ENCODE measurements at regions not wholly inside any gene's neighbourhood (a gene's known extent, or its start where the extent isn't known, plus 50 kb on each side); places are given as distances from the start of the nearest gene placed in this dataset.
"Not testable (repeated sequence)": the region's sequence is repeated elsewhere in the genome, so short reads cannot be mapped to it uniquely, and the experiment has no call there.

DNA sequence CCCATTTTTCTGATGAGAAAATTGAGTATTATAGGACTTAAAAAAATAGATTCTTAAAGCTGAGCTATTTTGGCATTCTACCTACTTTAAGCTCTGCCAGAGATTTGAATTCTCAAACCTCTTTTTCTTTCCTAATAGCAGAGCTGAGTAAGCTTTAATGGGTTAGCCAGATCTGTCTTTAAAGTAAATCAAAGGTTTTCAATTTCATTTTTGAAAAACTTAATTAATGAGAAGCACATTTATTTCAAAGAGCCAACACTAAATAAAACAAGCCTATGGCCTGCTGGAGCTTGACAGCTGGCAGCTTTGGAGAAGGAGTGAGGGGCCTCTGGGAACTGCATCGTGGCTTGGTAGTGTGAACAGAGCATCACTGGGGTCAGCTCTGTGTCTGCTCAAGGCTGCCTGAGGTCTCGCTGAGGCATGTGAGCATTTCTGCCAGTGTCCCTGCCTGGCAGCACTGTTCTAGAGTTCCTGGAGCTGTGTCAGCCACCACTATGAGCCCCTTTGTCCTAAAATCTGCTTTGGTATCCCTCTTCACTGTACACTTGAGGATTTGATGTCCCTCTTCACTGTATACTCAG lies 50.4 kb upstream of the PRSS23 start:
- no peak for DNase-seq (ENCODE audit: low spot score)

DNA sequence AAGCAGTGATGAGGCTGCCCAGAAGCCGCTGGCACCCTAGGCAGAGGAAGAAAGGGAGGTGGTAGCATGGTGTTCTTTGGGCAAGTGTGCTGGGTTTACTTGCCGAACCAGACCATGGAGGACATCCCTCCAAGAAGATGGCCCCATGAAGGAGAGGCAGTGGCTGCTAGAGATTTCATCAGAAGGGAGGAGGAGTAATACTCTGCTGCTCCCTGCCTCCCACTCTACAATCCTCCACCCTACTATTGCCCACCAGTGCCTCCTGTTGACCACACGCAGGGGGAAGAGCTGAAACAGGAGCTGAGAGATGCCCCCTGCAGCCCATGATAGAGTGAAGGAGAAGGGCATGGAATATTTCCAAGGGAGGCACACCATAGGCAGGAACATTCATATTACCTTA lies 51.0 kb upstream of the PRSS23 start:
- DNase-seq (ENCODE audit: low spot score) = no peak

DNA sequence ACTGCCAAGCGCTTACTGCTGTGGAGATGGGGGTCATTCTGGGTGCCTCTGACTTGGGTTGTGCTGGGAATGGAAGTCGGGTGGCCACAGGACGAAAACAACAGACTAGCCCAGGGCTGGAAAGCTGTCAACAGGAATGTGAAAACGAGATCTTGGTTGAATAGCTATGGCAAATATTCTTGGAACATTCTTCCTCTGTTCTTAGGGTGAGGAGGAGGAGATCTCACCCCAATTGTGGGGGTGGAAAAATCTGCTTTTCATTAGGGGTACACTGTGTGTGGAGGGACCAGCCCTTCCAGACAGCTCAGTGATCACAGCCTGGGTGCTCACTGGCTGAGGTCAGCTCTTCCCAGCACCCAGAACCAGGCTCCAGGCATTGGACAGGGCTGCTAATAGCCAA lies 52.0 kb upstream of the PRSS23 start:
- no peak for DNase-seq (ENCODE audit: low spot score)

DNA sequence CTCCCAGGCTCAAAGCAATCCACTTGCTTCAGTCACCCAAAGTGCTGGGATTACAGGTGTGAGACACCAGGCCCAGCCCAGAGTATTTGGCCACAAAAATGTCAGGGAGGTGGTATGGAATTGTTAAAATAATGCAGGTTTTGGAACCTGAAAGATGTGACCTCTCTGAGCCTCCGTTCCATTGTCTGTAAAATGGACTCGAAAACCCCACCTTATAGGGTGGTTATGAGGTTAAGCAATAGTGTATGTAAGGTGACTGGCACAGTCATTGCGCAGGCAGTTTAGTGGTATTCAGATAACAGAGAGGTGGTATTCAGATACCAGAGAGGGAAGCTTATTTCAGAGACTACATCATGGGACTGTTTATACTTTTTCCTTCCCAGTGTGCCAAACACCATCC lies 52.5 kb upstream of the PRSS23 start:
- DNase-seq (ENCODE audit: low spot score) = no peak

DNA sequence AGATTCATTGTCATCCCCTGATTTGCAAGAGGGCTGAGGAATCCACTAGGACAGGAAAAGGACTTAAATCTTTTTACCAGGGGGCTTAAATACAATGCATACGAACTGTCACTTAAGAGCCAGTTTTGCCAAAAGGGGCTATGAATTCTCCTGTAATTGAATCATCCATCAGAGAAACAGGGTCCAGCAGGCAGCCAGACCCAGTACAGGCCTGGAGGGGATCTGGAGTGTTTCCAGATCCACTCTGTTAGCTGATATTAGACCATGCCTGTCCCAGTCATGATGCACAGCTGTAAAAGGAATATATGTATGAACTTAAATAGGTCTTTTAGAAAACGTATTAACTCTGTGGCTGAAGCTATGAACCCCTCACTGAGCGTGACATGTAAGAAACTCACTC lies 53.8 kb upstream of the PRSS23 start:
- DNase-seq (ENCODE audit: low spot score) = no peak

DNA sequence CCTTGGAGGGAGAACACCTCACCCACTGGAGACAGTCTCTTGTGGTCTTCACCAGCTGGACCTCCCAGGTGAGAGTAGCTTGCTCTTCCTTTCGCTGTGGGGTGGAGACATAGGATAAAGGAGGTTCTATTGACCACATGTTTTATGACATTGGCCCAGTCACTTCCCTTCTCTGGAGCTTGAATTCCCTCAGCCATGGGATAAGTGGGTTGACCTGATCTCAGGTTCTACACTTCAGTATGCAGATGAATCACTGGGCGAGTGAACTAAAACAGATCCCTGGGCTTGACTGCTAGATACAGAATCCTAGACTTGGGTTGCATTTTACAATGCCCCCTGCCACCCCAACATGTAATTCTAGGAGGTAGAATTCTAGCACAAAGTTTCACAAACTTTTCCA lies 54.8 kb upstream of the PRSS23 start:
- no peak for DNase-seq (ENCODE audit: low spot score)

DNA sequence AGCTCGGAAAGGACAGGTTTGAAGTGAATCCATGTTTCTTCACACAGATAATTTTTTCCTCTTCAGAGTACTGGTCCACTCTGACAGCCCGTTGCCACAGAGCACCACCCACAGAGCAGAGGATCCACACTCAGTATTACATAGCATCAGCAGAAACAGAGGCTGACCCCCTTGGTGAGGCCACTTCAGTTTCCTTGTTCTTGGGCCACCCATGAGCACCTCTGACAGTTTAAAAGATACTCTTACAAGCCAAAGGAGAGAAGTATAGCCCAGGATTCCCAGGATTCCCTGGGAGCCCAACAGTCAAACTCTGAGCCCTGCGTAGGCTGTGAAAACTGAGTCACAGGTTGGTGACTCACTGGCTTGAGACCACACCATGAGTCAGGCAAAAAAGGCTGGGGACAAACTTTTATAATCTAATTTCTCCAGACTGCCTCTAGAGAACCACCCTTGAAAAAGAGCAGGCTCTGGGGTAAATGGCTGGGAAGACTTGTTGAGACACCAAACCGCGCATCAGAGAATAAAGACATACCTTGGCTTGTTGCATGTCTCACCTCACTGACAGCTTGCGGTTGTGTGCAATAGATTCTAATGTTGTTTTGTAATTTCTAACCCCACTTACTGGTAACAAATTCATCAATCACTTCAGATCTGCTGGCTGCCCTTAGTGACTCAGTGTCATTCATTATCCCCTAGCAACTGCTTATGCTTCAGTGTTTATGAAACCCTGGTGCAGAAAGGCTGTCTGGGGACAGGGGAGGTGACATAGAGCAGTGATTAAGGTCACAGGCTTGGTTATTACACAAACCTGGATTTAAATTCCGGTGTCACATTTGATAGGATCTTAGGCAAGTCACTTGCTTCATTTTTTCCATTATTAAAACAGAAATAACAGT lies 56.9 kb upstream of the PRSS23 start:
- DNase-seq (ENCODE audit: low spot score) = no peak

DNA sequence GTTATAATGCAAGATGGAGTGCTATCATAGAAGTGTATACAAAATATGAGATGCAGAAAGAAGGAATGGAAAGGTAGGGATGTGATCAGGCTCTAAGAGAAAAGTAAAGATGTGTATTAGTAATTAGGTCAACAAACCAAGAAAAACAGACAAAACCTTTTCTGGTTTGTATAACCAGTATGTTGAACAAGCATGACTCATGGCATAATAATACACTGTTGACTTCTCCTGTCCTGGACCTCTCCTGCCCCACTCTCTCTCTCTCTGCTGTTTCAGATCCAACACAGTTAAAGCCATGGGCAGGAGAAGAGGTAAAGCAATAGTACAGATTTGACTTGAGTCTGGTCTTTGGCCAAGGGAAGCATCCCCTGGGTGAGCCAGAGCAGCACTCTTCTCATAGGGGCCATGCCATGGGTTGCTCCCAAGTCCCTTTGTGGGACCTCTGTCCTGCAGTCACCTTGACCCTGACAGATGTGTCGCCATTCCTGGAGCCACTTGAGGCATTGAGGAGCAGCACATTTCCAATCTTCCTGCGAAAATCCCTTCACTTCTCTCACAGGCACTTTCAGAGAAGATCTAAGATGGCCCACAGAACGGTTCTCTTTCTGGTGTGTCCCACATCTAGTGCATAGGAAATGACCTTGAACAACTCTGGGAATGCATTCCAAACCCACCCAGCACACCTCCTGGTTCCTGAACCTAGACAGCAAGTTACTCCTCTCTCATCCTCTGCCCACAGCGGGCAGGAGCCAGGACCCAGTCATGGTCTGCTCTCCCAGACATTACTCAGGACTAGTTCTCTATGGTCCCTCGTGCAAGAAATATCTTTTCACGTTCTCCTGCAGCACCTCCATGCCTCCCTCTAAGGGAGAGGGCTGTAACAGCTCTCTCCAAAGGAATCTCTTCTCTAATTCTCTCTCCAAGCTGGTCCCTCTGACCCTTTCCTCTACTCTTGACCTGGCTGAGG lies 58.2 kb upstream of the PRSS23 start:
- DNase-seq (ENCODE audit: low spot score) = no peak

DNA sequence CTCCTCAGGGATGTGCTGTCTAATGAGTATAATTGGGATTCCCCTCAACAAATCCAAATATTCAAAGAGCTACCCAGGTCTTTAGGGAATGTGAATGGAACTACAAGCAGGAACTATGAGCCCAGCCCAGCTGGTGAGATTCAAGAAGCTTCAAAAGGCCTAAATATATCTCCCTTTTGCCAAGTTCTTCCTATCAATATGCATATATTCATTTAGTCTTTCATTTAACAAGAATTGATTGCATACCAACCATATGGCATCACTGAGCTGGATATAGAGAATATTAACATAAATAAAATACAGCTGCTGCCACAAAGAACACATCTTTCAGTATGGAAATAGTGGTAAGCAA lies 58.9 kb upstream of the PRSS23 start:
- DNase-seq (ENCODE audit: low spot score) = no peak

DNA sequence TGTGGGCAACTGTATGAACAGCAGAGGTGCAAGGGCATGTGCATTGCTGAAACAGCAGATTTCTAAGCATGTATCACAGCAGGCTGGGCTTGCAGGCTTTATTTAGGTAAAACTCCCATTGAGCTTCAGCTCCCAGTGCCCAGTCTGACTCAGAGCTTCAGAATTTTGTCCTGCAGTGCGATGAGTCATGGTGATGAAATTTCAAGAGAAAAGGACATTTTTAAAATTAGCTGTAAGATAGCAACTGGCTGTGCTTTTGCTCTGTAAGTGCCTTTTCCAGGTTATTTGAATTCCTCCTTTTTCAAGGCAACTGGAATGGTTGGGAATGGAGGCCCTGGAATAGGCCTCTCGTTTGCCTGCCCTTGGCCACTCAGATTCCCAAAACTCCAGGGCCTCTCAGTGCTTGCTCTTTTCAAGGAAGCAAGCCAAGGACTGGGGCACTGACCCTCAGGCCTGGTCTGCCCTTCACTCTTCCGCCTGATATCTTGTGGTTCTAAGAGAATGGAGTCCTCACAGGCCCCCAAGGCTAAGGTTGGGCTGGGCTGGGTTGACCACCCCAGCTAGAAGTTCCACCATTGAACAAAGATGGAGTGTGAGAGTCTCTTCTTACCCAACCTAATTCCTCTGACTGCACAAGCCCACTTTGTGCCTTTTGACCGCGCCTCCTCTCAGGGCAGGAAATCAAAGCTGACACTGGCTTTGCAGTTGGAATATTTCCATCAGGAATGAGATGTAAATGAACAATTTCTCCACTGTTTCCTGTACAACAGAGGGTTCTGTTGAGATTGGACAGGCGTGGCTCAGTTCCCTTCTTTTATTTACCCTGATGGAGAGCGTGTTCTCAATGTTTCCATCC lies 59.5 kb upstream of the PRSS23 start:
- DNase-seq (ENCODE audit: low spot score) = peak; percentile 16

DNA sequence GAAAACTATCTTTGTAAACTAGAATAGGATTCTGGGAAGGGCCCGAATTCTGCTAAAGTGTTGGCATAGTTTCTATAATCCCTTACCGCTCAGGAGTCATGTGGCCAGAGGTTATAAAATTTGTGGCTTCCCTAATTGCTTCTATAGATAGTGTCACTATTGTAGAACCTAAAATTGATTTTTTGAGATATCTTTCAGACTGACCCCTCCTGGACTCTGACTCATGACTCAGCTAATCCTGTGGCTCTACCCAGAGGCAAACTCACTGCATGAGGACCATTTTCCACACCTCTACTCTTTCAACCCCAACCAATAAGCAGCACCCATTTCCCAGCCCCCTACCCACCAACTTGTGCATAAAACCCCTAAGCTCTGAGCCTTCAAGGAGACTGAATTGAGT lies 61.8 kb upstream of the PRSS23 start:
- no peak for DNase-seq (ENCODE audit: low spot score)

DNA sequence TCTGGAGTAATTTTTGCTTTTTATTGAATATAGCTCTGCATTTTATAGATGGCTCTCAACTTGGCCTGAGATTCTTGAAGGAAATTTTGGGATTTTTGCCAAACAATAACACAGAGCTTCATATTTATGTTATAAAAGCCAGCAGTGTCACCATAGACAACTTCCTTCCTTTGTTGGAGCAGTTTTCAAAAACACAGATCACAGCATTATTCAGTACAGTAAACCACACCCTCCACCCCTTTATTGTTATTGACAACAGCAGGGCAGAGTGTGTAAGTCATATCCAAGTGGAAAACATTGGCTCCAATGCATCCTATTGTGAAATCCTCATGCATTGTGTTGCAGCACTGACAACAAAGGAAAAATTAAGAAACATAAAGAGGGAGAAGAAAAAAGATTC lies 62.6 kb upstream of the PRSS23 start:
- DNase-seq (ENCODE audit: low spot score) = no peak

DNA sequence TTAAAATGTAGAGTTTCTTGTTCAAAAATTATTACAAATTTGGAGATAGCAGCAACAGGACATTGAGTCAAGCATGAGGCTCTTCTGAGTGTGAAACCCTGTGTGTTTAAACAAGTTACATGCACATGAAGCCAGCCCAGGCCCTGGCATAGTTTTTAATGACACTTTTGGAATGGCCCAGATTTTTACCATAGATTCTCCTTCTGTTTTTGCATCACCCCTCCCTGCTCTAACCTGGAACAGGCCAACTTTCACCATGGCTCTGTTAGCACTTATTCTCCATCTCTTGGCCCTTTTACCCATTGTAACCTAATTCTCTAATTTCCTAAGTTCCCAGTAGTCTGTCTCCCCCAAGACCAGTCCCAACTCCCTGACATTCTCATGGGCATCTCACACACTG lies 63.1 kb upstream of the PRSS23 start:
- DNase-seq (ENCODE audit: low spot score) = no peak

DNA sequence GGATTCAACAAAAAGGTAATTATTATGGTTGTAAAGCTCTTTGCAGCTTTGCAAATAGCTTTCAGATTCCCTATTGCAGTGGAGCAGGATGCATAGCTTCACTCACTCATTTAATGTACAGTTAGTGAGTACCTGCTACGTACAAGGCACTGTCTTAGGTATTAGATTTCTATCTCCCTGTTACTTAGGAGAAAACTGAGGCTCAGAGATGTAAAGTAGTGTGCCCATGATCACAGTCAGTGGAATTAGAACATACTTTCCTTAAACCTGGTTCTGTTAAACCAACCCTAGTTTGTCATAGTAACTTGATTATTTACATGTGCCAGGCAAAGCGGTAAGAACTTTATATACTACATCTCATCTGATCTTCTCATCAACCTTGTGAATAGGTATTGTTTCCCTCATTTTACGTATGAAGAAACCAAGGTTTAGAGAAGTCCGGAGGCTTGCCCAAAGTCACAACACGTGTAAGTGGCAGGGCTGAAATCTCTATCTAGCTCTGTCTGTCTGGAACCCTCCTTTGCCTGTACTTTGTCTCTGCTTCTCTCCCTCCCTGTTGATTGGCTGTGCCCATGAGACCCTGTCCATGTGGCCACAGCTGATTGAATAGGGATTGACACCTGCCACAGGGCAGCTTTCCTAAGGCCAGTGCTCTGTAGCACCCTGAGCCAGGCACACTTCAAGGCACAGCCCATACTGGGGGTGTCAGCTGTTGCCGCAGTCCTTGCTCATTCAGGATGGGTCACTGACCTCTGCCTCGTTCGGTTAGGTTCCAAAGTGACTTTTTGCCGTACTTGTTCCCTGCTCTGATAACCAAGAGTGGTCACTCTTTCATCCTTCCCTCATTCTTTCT lies 63.8 kb upstream of the PRSS23 start:
- no peak for DNase-seq (ENCODE audit: low spot score)

DNA sequence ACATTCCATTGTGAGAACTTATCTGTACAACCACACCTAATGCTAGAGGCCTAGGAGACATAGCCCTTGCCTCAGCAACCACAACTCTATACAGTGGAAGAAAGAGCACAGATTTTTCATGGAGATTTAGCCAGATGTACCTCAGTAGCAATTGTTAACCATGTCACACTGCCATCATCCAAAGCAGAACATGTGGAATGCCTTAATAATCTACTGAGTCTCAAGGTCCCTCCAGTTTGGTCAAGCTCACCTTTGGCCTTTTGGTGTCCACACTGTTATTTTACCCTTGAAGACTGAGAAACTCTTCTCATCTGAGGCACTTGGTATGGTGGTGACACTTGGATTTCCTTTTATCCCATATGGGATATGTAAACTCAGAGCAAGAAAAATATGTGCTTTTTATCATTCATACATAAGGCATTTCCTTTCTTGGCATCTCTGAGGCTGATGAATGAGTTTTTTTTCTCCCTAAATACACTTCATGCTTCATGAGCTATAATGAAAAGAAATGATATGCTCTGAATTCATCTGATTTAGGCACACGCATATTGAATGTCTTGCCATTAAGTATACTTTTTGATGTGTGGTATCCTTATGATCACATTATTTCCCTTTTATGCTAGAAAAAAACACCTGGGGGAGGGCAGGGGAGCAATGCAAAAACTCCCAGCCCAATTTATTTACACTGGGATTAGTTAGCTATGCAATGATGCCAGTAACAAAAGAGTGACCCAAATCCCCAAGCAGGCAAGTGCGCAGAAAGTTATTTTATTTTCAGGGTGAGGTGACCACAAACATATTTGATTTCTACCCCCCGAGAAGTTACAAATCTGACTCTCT lies 63.3 kb upstream of the ME3 start:
- DNase-seq (ENCODE audit: low spot score) = no peak

DNA sequence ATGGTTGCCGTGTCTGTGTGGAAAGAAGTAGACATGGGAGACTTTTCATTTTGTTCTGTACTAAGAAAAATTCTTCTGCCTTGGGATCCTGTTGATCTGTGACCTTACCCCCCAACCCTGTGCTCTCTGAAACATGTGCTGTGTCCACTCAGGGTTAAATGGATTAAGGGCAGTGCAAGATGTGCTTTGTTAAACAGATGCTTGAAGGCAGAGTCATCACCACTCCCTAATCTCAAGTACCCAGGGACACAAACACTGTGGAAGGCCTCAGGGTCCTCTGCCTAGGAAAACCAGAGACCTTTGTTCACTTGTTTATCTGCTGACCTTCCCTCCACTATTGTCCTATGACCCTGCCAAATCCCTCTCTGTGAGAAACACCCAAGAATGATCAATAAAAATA lies 60.3 kb upstream of the ME3 start:
- DNase-seq (ENCODE audit: low spot score) = not testable (repeated sequence)

DNA sequence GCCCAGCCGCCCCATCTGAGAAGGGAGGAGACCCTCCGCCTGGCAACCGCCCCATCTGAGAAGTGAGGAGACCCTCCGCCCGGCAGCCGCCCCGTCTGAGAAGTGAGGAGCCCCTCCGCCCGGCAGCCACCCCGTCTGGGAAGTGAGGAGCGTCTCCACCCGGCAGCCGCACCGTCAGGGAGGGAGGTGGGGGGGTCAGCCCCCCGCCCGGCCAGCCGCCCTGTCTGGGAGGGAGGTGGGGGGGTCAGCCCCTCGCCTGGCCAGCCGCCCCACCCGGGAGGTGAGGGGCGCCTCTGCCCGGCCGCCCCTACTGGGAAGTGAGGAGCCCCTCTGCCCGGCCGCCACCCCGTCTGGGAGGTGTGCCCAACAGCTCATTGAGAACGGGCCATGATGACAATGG lies 59.9 kb upstream of the ME3 start:
- DNase-seq (ENCODE audit: low spot score) = not testable (repeated sequence)

DNA sequence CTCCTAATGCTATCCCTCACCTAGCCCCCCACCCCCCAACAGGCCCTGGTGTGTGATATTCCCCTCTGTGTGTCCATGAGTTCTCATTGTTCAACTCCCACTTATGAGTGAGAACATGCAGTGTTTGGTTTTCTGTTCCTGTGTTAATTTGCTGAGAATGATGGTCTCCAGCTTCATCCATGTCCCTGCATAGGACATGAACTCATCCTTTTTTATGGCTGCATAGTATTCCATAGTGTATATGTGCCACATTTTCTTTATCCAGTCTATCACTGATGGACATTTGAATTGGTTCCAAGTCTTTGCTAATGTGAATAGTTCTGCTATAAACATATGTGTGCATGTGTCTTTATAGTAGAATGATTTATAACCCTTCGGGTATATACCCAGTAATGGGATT lies 57.2 kb upstream of the ME3 start:
- DNase-seq (ENCODE audit: low spot score) = not testable (repeated sequence)

DNA sequence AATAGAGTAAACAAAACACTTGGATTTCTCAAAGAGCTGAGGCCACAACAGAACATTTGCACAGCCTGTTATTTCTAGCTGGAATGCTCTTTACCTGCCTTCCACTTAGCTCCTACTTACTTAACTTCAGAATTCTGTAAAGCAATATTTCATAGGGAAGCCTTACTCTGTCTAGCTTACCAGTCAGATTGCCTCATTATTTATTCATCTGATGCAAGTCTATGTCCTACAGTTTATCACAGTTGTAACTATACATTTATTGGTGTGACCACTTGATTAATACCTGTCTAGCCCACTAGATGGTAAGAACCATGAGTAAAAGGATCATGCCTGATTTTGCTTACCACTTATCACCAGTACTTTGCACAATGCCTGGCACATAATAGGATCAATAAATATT lies 56.1 kb upstream of the ME3 start:
- no peak for DNase-seq (ENCODE audit: low spot score)

Measured in globus pallidus (tissue), 1 donor.